ENCODE measurements at regions not wholly inside any gene's neighbourhood (a gene's known extent, or its start where the extent isn't known, plus 50 kb on each side); places are given as distances from the start of the nearest gene placed in this dataset.

GRCh38 chr11:134477486-134477885 lies 65.4 kb upstream of the B3GAT1 start:
- intact Hi-C loops (cut with DNase I), result no loop called here
- H3K27ac ChIP-seq, result no peak overlapping the region
- H3K4me3 ChIP-seq, result no peak overlapping the region
- no peaks in the 10 kb centered on the region for H3K4me1 ChIP-seq
- peaks cover 0 to 57% of the 10 kb centered on the region in 2 donors for H3K27me3 ChIP-seq
- no peaks in the 10 kb centered on the region for H3K9me3 ChIP-seq
- no peak for DNase-seq
- no peaks in the 10 kb centered on the region for H3K36me3 ChIP-seq
- TF ChIP-seq, protein P1, sequence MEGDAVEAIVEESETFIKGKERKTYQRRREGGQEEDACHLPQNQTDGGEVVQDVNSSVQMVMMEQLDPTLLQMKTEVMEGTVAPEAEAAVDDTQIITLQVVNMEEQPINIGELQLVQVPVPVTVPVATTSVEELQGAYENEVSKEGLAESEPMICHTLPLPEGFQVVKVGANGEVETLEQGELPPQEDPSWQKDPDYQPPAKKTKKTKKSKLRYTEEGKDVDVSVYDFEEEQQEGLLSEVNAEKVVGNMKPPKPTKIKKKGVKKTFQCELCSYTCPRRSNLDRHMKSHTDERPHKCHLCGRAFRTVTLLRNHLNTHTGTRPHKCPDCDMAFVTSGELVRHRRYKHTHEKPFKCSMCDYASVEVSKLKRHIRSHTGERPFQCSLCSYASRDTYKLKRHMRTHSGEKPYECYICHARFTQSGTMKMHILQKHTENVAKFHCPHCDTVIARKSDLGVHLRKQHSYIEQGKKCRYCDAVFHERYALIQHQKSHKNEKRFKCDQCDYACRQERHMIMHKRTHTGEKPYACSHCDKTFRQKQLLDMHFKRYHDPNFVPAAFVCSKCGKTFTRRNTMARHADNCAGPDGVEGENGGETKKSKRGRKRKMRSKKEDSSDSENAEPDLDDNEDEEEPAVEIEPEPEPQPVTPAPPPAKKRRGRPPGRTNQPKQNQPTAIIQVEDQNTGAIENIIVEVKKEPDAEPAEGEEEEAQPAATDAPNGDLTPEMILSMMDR (IDR thresholded peaks at IDR 0.05), result no peak
- no peak for ATAC-seq

GRCh38 chr11:134476435-134477021 lies 64.5 kb upstream of the B3GAT1 start:
- TF ChIP-seq, protein P1 (IDR thresholded peaks at IDR 0.05), result no peak
- intact Hi-C loops (cut with DNase I), result no loop called here
- peaks cover 0 to 62% of the 10 kb centered on the region in 2 donors for H3K27me3 ChIP-seq

GRCh38 chr11:134475951-134476350 lies 63.9 kb upstream of the B3GAT1 start:
- Histone ChIP-seq H3K9me3 (no peaks in the 10 kb centered on the region), H3K27ac (no peak overlapping the region), H3K27me3 (peaks cover 0 to 68% of the 10 kb centered on the region in 2 donors), H3K4me3 (no peak overlapping the region), H3K36me3 (no peaks in the 10 kb centered on the region), H3K4me1 (no peaks in the 10 kb centered on the region)
- intact Hi-C loops (cut with DNase I), result no loop called here
- DNase-seq (no peak), ATAC-seq (no peak)
- TF ChIP-seq, protein P1 (IDR thresholded peaks at IDR 0.05), result no peak

More at GRCh38 chr11:134476435-134477021, 64.5 kb upstream of the B3GAT1 start:
- ATAC-seq, result peak; percentile 21
- DNase-seq, result peak in 2 of 4 donors; percentile 20 to 30
- H3K4me3 ChIP-seq, result no peak overlapping the region
- H3K36me3 ChIP-seq, result no peaks in the 10 kb centered on the region
- no peaks in the 10 kb centered on the region for H3K4me1 ChIP-seq
- no peak overlapping the region for H3K27ac ChIP-seq
- H3K9me3 ChIP-seq, result no peaks in the 10 kb centered on the region

DNA sequence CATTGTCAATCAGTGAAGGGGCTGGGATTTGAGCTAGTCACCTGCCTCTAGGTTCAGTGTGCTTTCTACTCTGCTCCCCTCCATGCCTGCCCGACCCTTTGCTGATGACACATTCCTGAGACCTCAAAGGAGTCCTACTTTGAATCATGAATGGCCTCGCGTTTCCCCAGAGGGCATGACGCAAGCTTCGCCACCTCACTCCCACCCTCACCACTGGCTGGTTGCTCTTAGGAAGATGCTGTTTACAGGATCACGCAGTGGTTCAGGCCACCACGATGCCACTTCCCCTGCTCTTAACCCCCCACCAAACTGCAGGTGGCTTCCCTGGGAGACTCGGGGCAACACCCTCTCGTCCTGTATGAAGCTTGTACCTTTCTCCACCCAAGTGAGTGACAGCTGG lies 62.9 kb upstream of the B3GAT1 start:
- DNase-seq (no peak), ATAC-seq (no peak)
- Histone ChIP-seq H3K4me3 (no peak overlapping the region), H3K27ac (no peak overlapping the region), H3K9me3 (no peaks in the 10 kb centered on the region), H3K27me3 (peaks cover 0 to 77% of the 10 kb centered on the region in 2 donors), H3K4me1 (no peaks in the 10 kb centered on the region), H3K36me3 (no peaks in the 10 kb centered on the region)
- intact Hi-C loops (cut with DNase I), result no loop called here
- TF ChIP-seq, protein P1 (IDR thresholded peaks at IDR 0.05), result no peak

DNA sequence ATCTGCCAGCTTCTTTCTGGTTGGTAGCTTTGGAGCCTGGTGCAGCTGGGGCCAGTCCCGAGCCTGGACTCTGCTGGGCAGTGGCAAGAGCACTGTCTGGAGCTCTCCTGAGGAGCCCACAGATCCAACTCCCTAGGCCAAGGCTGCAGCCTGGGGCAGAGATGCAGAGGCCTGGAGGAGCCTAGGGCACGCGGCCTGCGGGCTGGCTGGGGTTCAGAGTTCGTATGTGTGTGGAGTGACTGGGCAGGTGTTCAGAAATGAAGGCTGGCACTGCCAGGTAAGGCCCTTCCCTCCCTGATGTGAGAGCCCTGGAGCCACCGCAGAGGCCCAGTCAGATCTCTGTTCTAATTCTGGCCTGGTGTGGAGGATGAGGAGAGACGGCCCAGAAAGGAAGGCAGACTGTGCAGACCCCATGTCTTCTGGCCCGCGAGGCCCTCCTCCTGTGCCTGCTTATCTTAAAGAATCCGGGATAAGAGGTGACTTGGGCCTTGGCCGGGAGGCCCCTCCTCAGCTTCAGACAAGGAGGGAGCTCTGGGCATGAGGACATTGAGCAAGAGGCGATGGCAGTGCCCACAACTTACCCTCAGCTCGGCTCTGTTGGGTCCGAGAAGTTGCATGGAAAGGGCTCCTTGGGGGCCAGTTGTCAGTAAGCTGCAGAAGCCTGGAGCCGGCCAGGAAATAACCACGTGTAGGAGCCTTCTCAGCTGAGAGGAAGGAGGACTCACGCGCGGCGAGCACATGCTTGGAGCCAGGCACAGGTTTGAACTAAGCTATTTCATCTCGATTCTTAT lies 62.2 kb upstream of the B3GAT1 start:
- TF ChIP-seq, protein P1 (IDR thresholded peaks at IDR 0.05), result no peak
- Histone ChIP-seq H3K36me3 (no peaks in the 10 kb centered on the region), H3K9me3 (no peaks in the 10 kb centered on the region), H3K4me1 (no peaks in the 10 kb centered on the region), H3K27ac (no peak overlapping the region), H3K4me3 (no peak overlapping the region), H3K27me3 (peaks cover 0 to 77% of the 10 kb centered on the region in 2 donors)
- intact Hi-C loops (cut with DNase I), result no loop called here
- DNase-seq, result no peak
- ATAC-seq, result no peak

All from left lung (tissue), 4 donors.